ENCODE measurements at regions not wholly inside any gene's neighbourhood (a gene's known extent, or its start where the extent isn't known, plus 50 kb on each side); places are given as distances from the start of the nearest gene placed in this dataset.
A peak's percentile ranks its signal among the peaks of the same experiment; 100 is the strongest.

- peaks cover 5% of the 10 kb centered on the region for H3K4me1 Mint-ChIP-seq
- H3K36me3 Mint-ChIP-seq (ENCODE audit: low read depth), result peaks cover 2% of the 10 kb centered on the region
- H3K27ac Mint-ChIP-seq, result no peak overlapping the region
- no peaks in the 10 kb centered on the region for H3K9me3 ChIP-seq (ENCODE audit: control insufficient read depth, low read length, poor library complexity, severe bottlenecking)
- H3K4me3 Mint-ChIP-seq, result no peak overlapping the region
- ATAC-seq, result no peak
- DNase-seq, result no peak
- peaks cover 28% of the 10 kb centered on the region for H3K27me3 Mint-ChIP-seq
Measured at GRCh38 chr20:60204601-60205000, 246.4 kb downstream of the CDH26 start.

DNA sequence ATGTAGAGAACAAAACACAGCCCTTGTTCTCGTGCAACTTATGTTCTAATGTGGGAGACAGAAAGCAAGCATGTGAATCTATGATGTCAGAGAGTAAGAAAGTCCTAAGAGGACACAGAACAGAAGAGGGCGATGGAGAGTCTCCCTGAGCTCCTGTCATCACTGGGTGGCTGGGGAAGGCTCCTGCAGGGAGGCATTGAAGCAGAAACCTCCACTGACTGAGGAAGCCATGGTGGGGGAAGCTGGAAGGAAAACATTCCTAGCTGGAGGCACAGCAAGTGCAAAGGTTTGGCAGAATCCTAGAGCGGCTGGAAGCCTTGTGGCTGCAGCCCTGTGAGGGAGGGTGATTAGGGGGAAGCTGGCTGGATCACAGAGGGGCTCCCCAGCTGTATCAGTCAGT is 248.0 kb downstream of the CDH26 start:
- Mint-ChIP-seq H3K4me3 (no peak overlapping the region), H3K4me1 (peaks cover 9% of the 10 kb centered on the region), H3K27me3 (peaks cover 29% of the 10 kb centered on the region), H3K36me3 (ENCODE audit: low read depth) (peaks cover 2% of the 10 kb centered on the region), H3K27ac (no peak overlapping the region)
- ATAC-seq, result no peak
- no peaks in the 10 kb centered on the region for H3K9me3 ChIP-seq (ENCODE audit: control insufficient read depth, low read length, poor library complexity, severe bottlenecking)
- no peak for DNase-seq

GRCh38 chr20:60209048-60209447 is 250.8 kb downstream of the CDH26 start:
- DNase-seq, result no peak
- Mint-ChIP-seq H3K4me3 (no peak overlapping the region), H3K36me3 (ENCODE audit: low read depth) (no peaks in the 10 kb centered on the region), H3K27me3 (peaks cover 35% of the 10 kb centered on the region), H3K27ac (no peak overlapping the region), H3K4me1 (peaks cover 9% of the 10 kb centered on the region)
- H3K9me3 ChIP-seq (ENCODE audit: control insufficient read depth, low read length, poor library complexity, severe bottlenecking), result no peaks in the 10 kb centered on the region
- no peak for ATAC-seq

- no peaks in the 10 kb centered on the region for H3K9me3 ChIP-seq (ENCODE audit: control insufficient read depth, low read length, poor library complexity, severe bottlenecking)
- DNase-seq, result peak; percentile 20 to 44 (median 23)
- H3K27ac Mint-ChIP-seq, result no peak overlapping the region
- no peak overlapping the region for H3K4me3 Mint-ChIP-seq
- H3K4me1 Mint-ChIP-seq, result peaks cover 6% of the 10 kb centered on the region
- no peaks in the 10 kb centered on the region for H3K36me3 Mint-ChIP-seq (ENCODE audit: low read depth)
- peaks cover 28% of the 10 kb centered on the region for H3K27me3 Mint-ChIP-seq
- peak; percentile 71 for ATAC-seq
Measured at GRCh38 chr20:60210779-60211617, 252.8 kb downstream of the CDH26 start.

GRCh38 chr20:60211618-60212463 is 253.6 kb downstream of the CDH26 start:
- ATAC-seq (no peak), DNase-seq (no peak)
- Mint-ChIP-seq H3K4me1 (peaks cover 6% of the 10 kb centered on the region), H3K27ac (no peak overlapping the region), H3K4me3 (no peak overlapping the region), H3K36me3 (ENCODE audit: low read depth) (no peaks in the 10 kb centered on the region), H3K27me3 (peaks cover 24% of the 10 kb centered on the region)
- no peaks in the 10 kb centered on the region for H3K9me3 ChIP-seq (ENCODE audit: control insufficient read depth, low read length, poor library complexity, severe bottlenecking)

DNA sequence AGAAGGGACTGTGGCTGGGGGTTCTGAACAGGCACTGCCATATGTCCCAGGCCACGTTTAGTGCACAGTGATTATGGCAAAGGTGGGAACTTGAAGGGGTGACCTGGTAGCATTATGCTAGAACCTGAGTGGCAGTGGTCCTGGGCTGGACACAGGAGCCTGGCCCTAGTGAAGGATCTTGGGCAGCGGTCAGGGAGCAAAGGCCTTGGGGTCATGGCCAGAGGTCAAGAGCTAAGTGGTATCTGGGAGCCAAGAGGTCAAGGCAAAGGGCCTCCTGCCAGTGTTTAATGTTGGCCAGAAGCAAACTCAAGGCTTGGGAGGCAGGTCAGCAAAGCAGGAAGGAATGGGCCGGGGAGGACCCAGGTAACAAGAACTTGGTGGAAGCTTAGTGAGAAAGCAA is 254.5 kb downstream of the CDH26 start:
- no peak overlapping the region for H3K4me3 Mint-ChIP-seq
- peak overlapping the region; percentile 75 for H3K27ac Mint-ChIP-seq
- DNase-seq, result no peak
- H3K36me3 Mint-ChIP-seq (ENCODE audit: low read depth), result no peaks in the 10 kb centered on the region
- H3K4me1 Mint-ChIP-seq, result peaks cover 6% of the 10 kb centered on the region
- ATAC-seq, result no peak
- H3K27me3 Mint-ChIP-seq, result peaks cover 19% of the 10 kb centered on the region
- H3K9me3 ChIP-seq (ENCODE audit: control insufficient read depth, low read length, poor library complexity, severe bottlenecking), result no peaks in the 10 kb centered on the region

GRCh38 chr20:60213126-60213893 is 255.1 kb downstream of the CDH26 start:
- peaks cover 19% of the 10 kb centered on the region for H3K27me3 Mint-ChIP-seq
- H3K4me3 Mint-ChIP-seq, result no peak overlapping the region
- no peak for DNase-seq
- ATAC-seq, result no peak
- H3K4me1 Mint-ChIP-seq, result peaks cover 6% of the 10 kb centered on the region
- no peaks in the 10 kb centered on the region for H3K9me3 ChIP-seq (ENCODE audit: control insufficient read depth, low read length, poor library complexity, severe bottlenecking)
- H3K27ac Mint-ChIP-seq, result peak overlapping the region; percentile 75
- no peaks in the 10 kb centered on the region for H3K36me3 Mint-ChIP-seq (ENCODE audit: low read depth)

DNA sequence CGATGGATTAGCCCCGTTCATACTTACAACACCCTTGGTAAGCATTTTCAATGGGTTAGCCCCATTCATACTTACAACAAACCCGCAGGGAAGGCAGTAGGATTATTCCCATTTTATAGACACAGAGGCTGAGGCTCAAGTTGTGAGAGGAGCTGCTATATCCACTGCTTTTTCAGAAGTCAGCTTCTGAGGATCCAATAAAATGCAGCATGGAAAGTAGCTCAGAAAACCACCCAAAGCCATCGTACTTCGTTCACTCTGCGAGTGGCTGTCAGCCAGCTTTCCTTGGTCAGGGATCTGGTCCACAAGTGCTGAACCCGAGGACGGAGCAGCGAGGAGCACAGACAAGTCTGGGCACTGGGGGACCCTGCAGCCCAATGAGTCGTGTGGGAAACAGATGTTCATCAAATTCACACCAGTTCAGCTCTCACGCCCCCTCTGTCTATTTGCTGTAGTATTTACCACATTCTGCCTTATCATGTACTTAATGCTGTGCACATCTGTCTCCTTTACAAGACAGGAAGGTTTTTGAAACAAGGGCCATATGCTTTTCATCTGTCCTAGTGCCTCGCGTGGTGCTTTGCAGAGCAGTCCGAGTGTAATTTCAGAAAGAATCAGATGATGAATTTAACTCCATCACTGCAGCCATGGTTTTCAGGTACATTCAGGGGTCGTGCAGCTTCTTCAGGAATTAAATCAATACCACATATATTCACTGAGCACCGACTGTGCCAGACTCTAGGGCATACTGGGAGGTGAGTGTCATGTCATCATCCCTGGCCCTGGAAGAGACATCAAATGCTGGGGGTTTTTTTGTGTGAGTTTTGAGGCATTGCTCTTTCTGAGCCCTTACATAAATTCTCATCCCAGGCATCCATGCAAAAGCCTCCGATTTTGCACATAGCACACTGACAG is 256.9 kb downstream of the CDH26 start:
- Mint-ChIP-seq H3K4me3 (no peak overlapping the region), H3K4me1 (peaks cover 4% of the 10 kb centered on the region), H3K36me3 (ENCODE audit: low read depth) (no peaks in the 10 kb centered on the region), H3K27me3 (peaks cover 5% of the 10 kb centered on the region), H3K27ac (no peak overlapping the region)
- H3K9me3 ChIP-seq (ENCODE audit: control insufficient read depth, low read length, poor library complexity, severe bottlenecking), result no peaks in the 10 kb centered on the region
- DNase-seq, result no peak
- no peak for ATAC-seq

DNA sequence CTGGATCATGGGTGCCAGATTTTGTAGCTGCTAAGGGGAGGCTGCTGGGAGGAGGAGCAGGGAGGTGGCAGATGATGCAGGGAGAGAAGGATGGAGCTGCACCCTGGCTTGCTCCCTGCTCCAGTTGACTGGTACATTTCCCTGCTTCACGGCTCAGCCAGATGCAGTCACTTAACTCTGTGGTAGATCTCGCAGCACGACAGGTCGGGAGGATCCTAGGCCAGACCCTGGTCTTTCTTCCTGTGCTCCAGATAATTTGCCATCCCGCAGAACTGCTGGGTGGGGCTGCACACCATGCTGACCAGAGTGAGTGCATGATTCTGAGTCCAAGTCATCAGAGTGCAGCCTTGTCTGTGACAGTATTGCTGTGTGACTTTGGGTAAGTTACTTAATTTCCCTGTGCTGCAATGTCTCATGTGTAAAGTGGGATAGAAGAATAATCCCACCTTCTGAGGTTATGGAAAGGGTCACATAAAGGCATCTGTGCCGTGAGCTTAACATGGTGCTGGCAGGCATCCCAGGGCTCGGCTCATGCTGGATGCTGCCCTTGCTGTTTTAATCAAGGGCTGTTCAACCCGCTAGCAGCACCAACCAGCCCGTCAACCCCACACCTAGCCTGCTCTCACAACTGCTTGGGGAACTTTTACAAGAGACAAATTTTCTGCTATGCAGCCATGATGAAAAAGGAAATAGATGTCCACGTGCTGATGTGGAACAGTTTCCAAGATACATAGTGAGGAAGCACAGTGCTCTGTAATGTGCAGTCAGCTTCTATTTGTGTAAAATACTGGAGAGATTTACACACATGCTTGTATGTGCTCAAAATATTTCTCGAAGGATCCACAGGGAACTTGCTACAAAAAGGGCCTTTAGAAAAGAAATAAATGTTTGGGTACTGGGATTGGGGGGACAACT is 257.9 kb downstream of the CDH26 start:
- DNase-seq (no peak), ATAC-seq (no peak)
- H3K36me3 Mint-ChIP-seq (ENCODE audit: low read depth), result no peaks in the 10 kb centered on the region
- H3K4me1 Mint-ChIP-seq, result peaks cover 2% of the 10 kb centered on the region
- H3K9me3 ChIP-seq (ENCODE audit: control insufficient read depth, low read length, poor library complexity, severe bottlenecking), result no peaks in the 10 kb centered on the region
- peaks cover 5% of the 10 kb centered on the region for H3K27me3 Mint-ChIP-seq
- no peak overlapping the region for H3K4me3 Mint-ChIP-seq
- no peak overlapping the region for H3K27ac Mint-ChIP-seq

- Mint-ChIP-seq H3K4me3 (no peak overlapping the region), H3K27ac (no peak overlapping the region), H3K4me1 (no peaks in the 10 kb centered on the region), H3K36me3 (ENCODE audit: low read depth) (peaks cover 2% of the 10 kb centered on the region), H3K27me3 (no peaks in the 10 kb centered on the region)
- no peaks in the 10 kb centered on the region for H3K9me3 ChIP-seq (ENCODE audit: control insufficient read depth, low read length, poor library complexity, severe bottlenecking)
- DNase-seq (no peak), ATAC-seq (no peak)
Measured at GRCh38 chr20:60219231-60219630, 261.0 kb downstream of the CDH26 start.

GRCh38 chr20:60219984-60220562 is 261.9 kb downstream of the CDH26 start:
- H3K9me3 ChIP-seq (ENCODE audit: control insufficient read depth, low read length, poor library complexity, severe bottlenecking), result no peaks in the 10 kb centered on the region
- no peak for ATAC-seq
- Mint-ChIP-seq H3K36me3 (ENCODE audit: low read depth) (peaks cover 2% of the 10 kb centered on the region), H3K27me3 (no peaks in the 10 kb centered on the region), H3K4me1 (no peaks in the 10 kb centered on the region), H3K27ac (no peak overlapping the region), H3K4me3 (no peak overlapping the region)
- DNase-seq, result no peak
